ENCODE measurements at regions not wholly inside any gene's neighbourhood (a gene's known extent, or its start where the extent isn't known, plus 50 kb on each side); places are given as distances from the start of the nearest gene placed in this dataset.
"Not testable (repeated sequence)": the region's sequence is repeated elsewhere in the genome, so short reads cannot be mapped to it uniquely, and the experiment has no call there.

DNA sequence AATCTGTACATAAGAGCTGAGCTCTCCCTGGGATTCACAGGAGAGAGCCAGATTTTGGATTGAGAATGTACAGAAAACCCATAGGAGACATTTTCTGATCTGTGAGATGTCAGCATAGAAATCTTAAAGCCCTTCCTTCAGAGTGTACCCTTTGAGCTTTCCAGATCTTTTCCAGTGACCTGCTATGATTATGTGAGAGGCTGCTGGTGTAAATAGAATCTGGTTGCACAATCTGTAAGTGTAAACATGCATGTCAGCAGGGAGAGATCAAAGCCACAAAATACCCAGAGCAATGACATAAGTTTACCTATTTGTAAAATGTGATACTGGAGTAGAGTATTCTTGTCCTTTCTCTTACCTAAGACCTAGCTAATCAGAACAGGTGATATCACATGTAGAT lies 471.9 kb downstream of the FOXD4L5 start:
- DNase-seq = not testable (repeated sequence)

DNA sequence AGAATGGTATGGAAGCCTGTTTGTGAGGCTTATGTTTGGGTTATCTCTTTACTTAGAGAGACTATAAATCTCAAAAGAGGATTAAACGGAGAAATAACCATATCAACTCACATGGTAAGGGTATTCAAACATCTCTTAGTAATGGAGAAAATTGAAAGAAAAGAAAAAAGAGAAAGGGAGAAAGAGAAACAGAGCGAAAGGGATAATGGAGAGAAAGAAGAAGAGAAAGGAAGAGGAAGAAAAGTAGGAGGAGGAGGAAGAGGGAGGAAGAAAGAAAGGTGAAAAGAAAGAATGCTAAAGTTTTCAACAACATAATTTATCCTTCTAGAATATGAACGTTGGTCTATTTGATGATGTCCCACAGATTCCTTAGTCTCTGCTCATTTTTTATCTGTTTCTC lies 506.3 kb downstream of the FOXD4L5 start:
- not testable (repeated sequence) for DNase-seq

GRCh38 chr9:64776269-64776668 lies 508.7 kb downstream of the FOXD4L5 start:
- DNase-seq = not testable (repeated sequence)

GRCh38 chr9:64774813-64775793 lies 509.9 kb downstream of the FOXD4L5 start:
- DNase-seq = not testable (repeated sequence)

DNA sequence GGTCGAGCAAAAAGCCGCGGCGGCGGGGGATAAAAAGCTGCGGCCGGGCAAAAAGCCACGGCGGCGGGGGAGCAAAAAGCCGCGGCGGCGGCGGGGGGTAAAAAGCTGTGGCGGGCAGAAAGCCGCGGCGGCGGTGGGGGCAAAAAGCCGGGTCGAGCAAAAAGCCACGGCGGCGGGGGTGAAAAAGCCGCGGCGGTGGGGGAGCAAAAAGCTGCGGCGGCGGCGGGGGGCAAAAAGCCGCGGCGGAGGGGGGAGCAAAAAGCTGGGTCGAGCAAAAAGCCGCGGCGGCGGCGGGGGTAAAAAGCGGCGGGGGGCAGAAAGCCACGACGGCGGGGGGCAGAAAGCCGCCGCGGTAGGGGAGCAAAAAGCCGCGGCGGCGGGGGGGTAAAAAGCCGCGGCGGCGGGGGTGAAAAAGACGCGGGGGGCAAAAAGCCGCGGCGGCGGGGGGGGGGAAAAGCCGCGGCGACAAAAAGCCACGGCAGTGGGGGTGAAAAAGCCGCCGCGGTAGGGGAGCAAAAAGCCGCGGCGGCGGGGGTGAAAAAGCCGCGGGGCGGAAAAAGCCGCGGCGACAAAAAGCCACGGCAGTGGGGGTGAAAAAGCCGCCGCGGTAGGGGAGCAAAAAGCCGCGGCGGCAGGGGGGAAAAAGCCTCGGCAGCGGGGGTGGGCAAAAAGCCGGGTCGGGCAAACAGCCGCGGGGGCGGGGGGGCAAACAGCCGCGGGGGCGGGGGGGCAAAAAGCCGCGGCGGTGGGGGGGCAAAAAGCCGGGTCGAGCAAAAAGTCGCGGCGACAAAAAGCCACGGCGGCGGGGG lies 510.8 kb downstream of the FOXD4L5 start:
- not testable (repeated sequence) for DNase-seq

DNA sequence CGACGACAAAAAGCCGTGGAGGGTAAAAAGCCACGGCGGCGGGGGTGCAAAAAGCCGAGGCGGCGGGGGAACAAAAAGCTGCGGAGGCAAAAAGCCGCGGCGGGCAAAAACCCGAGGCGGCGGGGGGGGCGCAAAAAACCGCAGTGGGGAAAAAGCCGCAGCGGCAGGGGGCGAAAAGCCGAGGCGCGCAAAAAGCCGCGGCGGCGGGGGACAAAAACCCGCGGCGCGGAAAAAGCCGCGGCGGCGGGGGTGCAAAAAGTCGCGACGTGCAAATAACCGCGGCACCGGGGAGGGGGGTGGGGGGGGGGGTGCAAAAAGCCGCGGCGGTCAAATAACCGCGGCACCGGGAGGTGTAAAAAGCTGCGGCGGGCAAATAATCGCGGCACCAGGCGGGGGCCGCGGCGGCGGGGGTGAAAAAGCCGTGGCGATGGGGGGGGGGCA lies 511.5 kb downstream of the FOXD4L5 start:
- no peak for DNase-seq

DNA sequence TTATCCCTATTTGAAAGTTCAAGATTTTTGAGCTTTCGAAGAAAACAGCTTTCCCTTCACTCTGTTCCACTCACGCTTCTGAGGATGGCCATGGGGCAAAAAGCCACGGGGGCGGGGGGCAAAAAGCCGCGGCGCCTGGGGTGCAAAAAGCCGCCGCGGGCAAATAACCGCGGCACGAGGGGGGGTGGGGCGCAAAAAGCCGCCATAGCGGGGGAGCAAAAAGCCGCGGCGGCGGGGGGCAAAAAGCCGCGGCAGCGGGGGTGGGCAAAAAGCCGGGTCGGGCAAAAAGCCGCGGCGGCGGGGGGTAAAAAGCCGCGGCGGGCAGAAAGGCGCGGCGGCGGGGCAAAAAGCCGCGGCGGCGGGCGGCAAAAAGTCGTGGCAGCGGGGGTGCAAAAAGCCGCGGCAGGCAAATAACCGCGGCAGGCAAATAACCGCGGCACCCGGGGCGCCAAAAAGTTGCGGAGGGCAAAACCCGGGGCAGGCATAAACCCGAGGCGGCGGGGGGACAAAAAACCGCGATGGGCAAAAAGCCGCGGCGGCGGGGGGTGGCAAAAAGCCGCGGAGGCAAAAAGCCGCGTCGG lies 512.2 kb downstream of the FOXD4L5 start:
- not testable (repeated sequence) for DNase-seq

GRCh38 chr9:64772123-64772736 lies 512.8 kb downstream of the FOXD4L5 start:
- DNase-seq = peak; percentile 8
